NB4 (cell line): ENCODE measurements at regions not wholly inside any gene's neighbourhood (a gene's known extent, or its start where the extent isn't known, plus 50 kb on each side); places are given as distances from the start of the nearest gene placed in this dataset.
"Not testable (repeated sequence)": the region's sequence is repeated elsewhere in the genome, so short reads cannot be mapped to it uniquely, and the experiment has no call there.

Experiments used
- DNase-seq: peaks from one replicate; pipeline ENCODE4 v3.0.0; 2010; ENCODE audit warnings: low read depth
- H3K4me3 ChIP-seq: one replicate; pipeline ENCODE4 v1.5.1; 2011; ENCODE audit warnings: mild to moderate bottlenecking, low read depth, low read length, moderate library complexity
- CTCF ChIP-seq: IDR thresholded peaks from one replicate; pipeline ENCODE4 v1.5.1; 2012; ENCODE audit warnings: low read depth, low read length
- MAX ChIP-seq: IDR thresholded peaks from 2 replicates; pipeline ENCODE4 v1.6.1; 2011; ENCODE audit warnings: low read depth, low read length
- MYC ChIP-seq: IDR thresholded peaks from 2 replicates; pipeline ENCODE4 v1.6.1; 2011; ENCODE audit warnings: low read depth, low read length
- POLR2A ChIP-seq: IDR thresholded peaks from 2 replicates; pipeline ENCODE4 v1.6.1; 2011; ENCODE audit warnings: mild to moderate bottlenecking; ENCODE audit not compliant: insufficient read length; ENCODE audit errors: extremely low read depth

GRCh38 chr17:22718689-22719088 is 1026.4 kb downstream of the KCNJ18 start:
- DNase-seq: no peak
- TF ChIP-seq CTCF (no peak), MAX (no peak), POLR2A (no peak), MYC (no peak)
- H3K4me3 ChIP-seq: no peak overlapping the region

GRCh38 chr17:22741066-22741465 is 1048.7 kb downstream of the KCNJ18 start:
- DNase-seq, H3K4me3 ChIP-seq: not testable (repeated sequence)
